GM12878 (cell line): ENCODE measurements at regions not wholly inside any gene's neighbourhood (a gene's known extent, or its start where the extent isn't known, plus 50 kb on each side); places are given as distances from the start of the nearest gene placed in this dataset.

Experiments
- ATAC-seq: fragments of 200-7000 bp; cut with Tn5 transposase; 3 replicates; pipeline ENCODE4 v1.9.1; 2020; ENCODE audit warnings: mild to moderate bottlenecking, moderate library complexity
- BruUV-seq: library from RNA; stranded (reverse); fragments of 400-500 nt; replicated peaks from 2 replicates; lab custom pipeline; 2021; lab: Mats Ljungman, UMichigan
- CTCF ChIA-PET: fragments of 300-600 bp; sonication (Branson Sonifier 250); formaldehyde crosslinking; extraction: SDS; loops from one replicate; lab custom pipeline; 2021; ENCODE audit warnings: inconsistent platforms; lab: Yijun Ruan, JAX
- POLR2A ChIA-PET: fragments of 350-600 bp; formaldehyde crosslinking; extraction: SDS; loops from one replicate; lab custom pipeline; 2021; ENCODE audit warnings: inconsistent platforms; lab: Charles Lee
- RAD21 ChIA-PET: fragments of 300-600 bp; sonication (Branson Sonifier 250); formaldehyde crosslinking; loops from one replicate; lab custom pipeline; 2023; ENCODE audit warnings: antibody characterized with exemption; ENCODE audit not compliant: unreplicated experiment; lab: Charles Lee
- SMC1A ChIA-PET: fragments of 300-600 bp; sonication (Branson Sonifier 250); formaldehyde crosslinking; loops from one replicate; lab custom pipeline; 2023; ENCODE audit not compliant: unreplicated experiment, uncharacterized antibody; lab: Charles Lee
- DNase-seq: peaks from one replicate; pipeline ENCODE4 v3.0.0-alpha.2; 2011; ENCODE audit warnings: low read depth, low spot score
- FAIRE-seq: peaks from 3 replicates; lab custom pipeline; 2011; peaks lifted over from hg19 to GRCh38; lab: Jason Lieb, UNC
- H2AFZ ChIP-seq: 2 replicates; pipeline ENCODE4 v1.6.0; 2011; ENCODE audit warnings: low read depth, low read length, control low read depth; ENCODE audit not compliant: control insufficient read depth
- H3K27ac ChIP-seq: 2 replicates; pipeline ENCODE4 v1.5.1; 2011; ENCODE audit warnings: control low read depth; ENCODE audit not compliant: control insufficient read depth, insufficient read depth
- H3K27me3 ChIP-seq, 2 experiments: replicated peaks in 1 of 2; 2 replicates each; pipeline versions ENCODE4 v1.6.0 to v1.6.1; 2011; ENCODE audit warnings: low read length in 1 of 2; ENCODE audit not compliant: control insufficient read depth in 2 of 2, insufficient read depth in 2 of 2
- H3K36me3 ChIP-seq, 2 experiments: 2 replicates each; pipeline ENCODE4 v1.5.1; 2011; ENCODE audit warnings: low read length in 1 of 2; ENCODE audit not compliant: control insufficient read depth in 2 of 2, insufficient read depth in 2 of 2
- H3K4me1 ChIP-seq: 2 replicates; pipeline ENCODE4 v1.6.1; 2011; ENCODE audit warnings: mild to moderate bottlenecking, low read length, moderate library complexity, mixed read lengths; ENCODE audit not compliant: control insufficient read depth, insufficient read depth
- H3K4me2 ChIP-seq: 2 replicates; pipeline ENCODE4 v1.6.0; 2011; ENCODE audit warnings: control low read depth; ENCODE audit not compliant: control insufficient read depth, insufficient read depth
- H3K4me3 ChIP-seq: fragments of 200-600 bp; sonication (generic); 2 replicates; pipeline ENCODE4 v1.5.1; 2016
- H3K79me2 ChIP-seq: 2 replicates; pipeline ENCODE4 v1.6.0; 2011; ENCODE audit warnings: low read length; ENCODE audit not compliant: control insufficient read depth, insufficient read depth
- H3K9ac ChIP-seq: 2 replicates; pipeline ENCODE4 v1.8.0; 2011; ENCODE audit warnings: low read length, control low read depth, mixed read lengths; ENCODE audit not compliant: control insufficient read depth, insufficient read depth
- H3K9me3 ChIP-seq: replicated peaks from 3 replicates; pipeline ENCODE4 v1.5.1; 2011; ENCODE audit warnings: mild to moderate bottlenecking, low read length; ENCODE audit not compliant: control insufficient read depth, insufficient read depth
- H4K20me1 ChIP-seq: 2 replicates; pipeline ENCODE4 v1.6.0; 2011; ENCODE audit not compliant: control insufficient read depth, insufficient read depth
- ATF7 ChIP-seq: fragments of 450-650 bp; IDR thresholded peaks from 2 replicates; pipeline ENCODE4 v1.6.1; 2016; ENCODE audit warnings: low read depth, mild to moderate bottlenecking
- IKZF2 ChIP-seq, 2 experiments: fragments of 450-650 bp; IDR thresholded peaks; 2 replicates each; pipeline ENCODE4 v1.6.1; 2017; ENCODE audit warnings: mild to moderate bottlenecking in 2 of 2, moderate library complexity in 2 of 2
- IRF4 ChIP-seq: IDR thresholded peaks from 2 replicates; pipeline ENCODE4 v1.6.1; 2011; ENCODE audit warnings: low read depth, low read length
- JUNB ChIP-seq: IDR thresholded peaks from 2 replicates; pipeline ENCODE4 v1.6.1; 2016; ENCODE audit warnings: antibody characterized with exemption, mild to moderate bottlenecking
- PAX5 ChIP-seq: IDR thresholded peaks from 2 replicates; pipeline ENCODE4 v1.6.1; 2011; ENCODE audit warnings: low read depth, low read length, borderline replicate concordance
- SMAD5 ChIP-seq: IDR thresholded peaks from 2 replicates; pipeline ENCODE4 v1.6.1; 2016; ENCODE audit warnings: antibody characterized with exemption, low read depth
- WGBS: methylation state at CpG from one replicate; pipeline ENCODE4 v1.1.6; 2016; ENCODE audit warnings: low lambda C conversion rate; ENCODE audit not compliant: insufficient replicate concordance, insufficient coverage; ENCODE audit errors: missing lambda C conversion rate; 5-methylcytosine and 5-hydroxymethylcytosine counted together
- in situ Hi-C: fragments of 300-500 bp; cut with MboI; formaldehyde crosslinking; loops from 9 replicates; pipeline ENCODE4 v1.14.3; 2018; ENCODE audit warnings: mixed read lengths
- intact Hi-C: fragments of 100-400 bp; cut with micrococcal nuclease; formaldehyde crosslinking; loops from one replicate; pipeline ENCODE4 v1.14.2; 2022; ENCODE audit not compliant: unreplicated experiment

- ChIA-PET SMC1A (no interaction called here), CTCF (no interaction called here), RAD21 (no interaction called here), POLR2A (interaction anchor here (0.5 kb wide), 1 partner anchor 58 kb away, joined by 3 read pairs; no protein-coding TSS in a partner anchor)
- Histone ChIP-seq H3K9me3 (no peaks in the 10 kb centered on the region), H3K4me2 (no peak overlapping the region), H3K9ac (no peak overlapping the region), H3K4me1 (no peaks in the 10 kb centered on the region), H3K36me3 (no peaks in the 10 kb centered on the region), H3K79me2 (no peaks in the 10 kb centered on the region), H4K20me1 (no peaks in the 10 kb centered on the region), H3K4me3 (no peak overlapping the region), H3K27ac (no peak overlapping the region), H3K27me3 (no peaks in the 10 kb centered on the region)
- 41% methylated on average over 6 of the region's 6 CpGs for WGBS
- no TSS peak for BruUV-seq
- in situ Hi-C loops, result no loop called here
- no peak for DNase-seq
- intact Hi-C loops, result no loop called here
- no peak for FAIRE-seq
- ATAC-seq, result no peak
- TF ChIP-seq ATF7 (peak; percentile 54; the same call in 1 of the 2 replicates), IRF4 (no peak), SMAD5 (no peak)
- TF ChIP-seq, all 136 proteins: peak for 1
- H2AFZ ChIP-seq, result no peak overlapping the region
Observed at GRCh38 chr3:94183551-94183950, 120.7 kb downstream of the NSUN3 start.

DNA sequence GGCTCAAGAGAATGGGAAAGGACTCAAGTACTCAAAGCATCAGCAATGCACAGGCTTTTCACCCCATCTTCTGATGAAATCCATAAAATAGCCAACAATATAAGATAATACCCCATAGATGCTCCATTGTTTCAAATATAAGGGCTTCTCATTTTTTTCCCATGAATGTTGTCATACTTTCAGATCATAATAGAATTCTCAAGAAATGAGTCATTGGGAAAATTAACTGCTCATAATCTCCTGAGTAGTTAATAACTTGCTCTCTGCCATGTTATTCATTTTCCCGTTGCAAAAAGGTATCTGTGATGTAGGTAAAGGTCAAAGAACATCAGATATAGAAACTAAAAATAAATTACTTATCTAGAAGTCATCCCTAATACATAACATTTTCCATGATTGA is 121.9 kb downstream of the NSUN3 start:
- ATAC-seq (no peak; the same call in 2 of the 3 replicates), FAIRE-seq (no peak), DNase-seq (no peak)
- ChIA-PET SMC1A (no interaction called here), CTCF (no interaction called here), POLR2A (no interaction called here), RAD21 (no interaction called here)
- Histone ChIP-seq H3K27me3 (no peaks in the 10 kb centered on the region), H2AFZ (no peak overlapping the region), H3K36me3 (no peaks in the 10 kb centered on the region), H3K4me1 (no peaks in the 10 kb centered on the region), H3K4me2 (no peak overlapping the region), H3K4me3 (no peak overlapping the region), H3K9me3 (no peaks in the 10 kb centered on the region), H3K27ac (no peak overlapping the region), H3K9ac (no peak overlapping the region), H3K79me2 (no peaks in the 10 kb centered on the region), H4K20me1 (no peaks in the 10 kb centered on the region)
- BruUV-seq, result no TSS peak
- in situ Hi-C loops, result no loop called here
- TF ChIP-seq JUNB, result peak; percentile 30; the same call in 1 of the 2 replicates
- TF ChIP-seq IKZF2 (IDR thresholded peaks at IDR 0.05), result no peak
- TF ChIP-seq PAX5, result no peak
- intact Hi-C loops, result no loop called here
- WGBS, result 0% methylated on average over 1 of the region's 1 CpG
